Right ventricle myocardium superior (tissue), 1 donor: ENCODE measurements at regions not wholly inside any gene's neighbourhood (a gene's known extent, or its start where the extent isn't known, plus 50 kb on each side); places are given as distances from the start of the nearest gene placed in this dataset.

ENCODE experiments used
- ATAC-seq: fragments of 200-7000 bp; cut with Tn5 transposase; one replicate; pipeline ENCODE4 v1.9.1; 2020; ENCODE audit warnings: mild to moderate bottlenecking; ENCODE audit not compliant: poor library complexity
- DNase-seq: peaks from one replicate; pipeline ENCODE4 v3.0.0-alpha.2; 2020
- intact Hi-C: fragments of 100-400 bp; cut with DNase I; formaldehyde crosslinking; loops from one replicate; pipeline ENCODE4 v1.11.2; 2022
- donor health status: DM: no; HTN: yes; CAD: no; lungs with severe emphysema.

GRCh38 chr17:14760719-14761411 is 460.0 kb downstream of the HS3ST3B1 start:
- intact Hi-C loops = no loop called here
- ATAC-seq (no peak), DNase-seq (no peak)

- DNase-seq (no peak), ATAC-seq (no peak)
- intact Hi-C loops = no loop called here
Observed at GRCh38 chr17:14760212-14760611, 459.3 kb downstream of the HS3ST3B1 start.

GRCh38 chr17:14759325-14759724 is 458.4 kb downstream of the HS3ST3B1 start:
- no peak for ATAC-seq
- intact Hi-C loops = no loop called here
- DNase-seq = no peak

GRCh38 chr17:14756479-14756878 is 455.6 kb downstream of the HS3ST3B1 start:
- ATAC-seq = no peak
- no peak for DNase-seq
- intact Hi-C loops = no loop called here

GRCh38 chr17:14755002-14755401 is 454.1 kb downstream of the HS3ST3B1 start:
- intact Hi-C loops = no loop called here
- ATAC-seq (no peak), DNase-seq (no peak)

- ATAC-seq (no peak), DNase-seq (no peak)
- intact Hi-C loops = no loop called here
Observed at GRCh38 chr17:14753383-14753782, 452.5 kb downstream of the HS3ST3B1 start.

- ATAC-seq (no peak), DNase-seq (no peak)
- intact Hi-C loops = no loop called here
Observed at GRCh38 chr17:14752011-14752410, 451.1 kb downstream of the HS3ST3B1 start.

GRCh38 chr17:14750866-14751265 is 450.0 kb downstream of the HS3ST3B1 start:
- DNase-seq (no peak), ATAC-seq (no peak)
- intact Hi-C loops = no loop called here

- ATAC-seq (no peak), DNase-seq (no peak)
- intact Hi-C loops = no loop called here
Observed at GRCh38 chr17:14749269-14749668, 448.4 kb downstream of the HS3ST3B1 start.

GRCh38 chr17:14748036-14748710 is 447.3 kb downstream of the HS3ST3B1 start:
- intact Hi-C loops = no loop called here
- DNase-seq = no peak
- no peak for ATAC-seq

GRCh38 chr17:14747603-14747950 is 446.7 kb downstream of the HS3ST3B1 start:
- intact Hi-C loops = no loop called here
- ATAC-seq = no peak
- no peak for DNase-seq

- no peak for DNase-seq
- intact Hi-C loops = no loop called here
- no peak for ATAC-seq
Observed at GRCh38 chr17:14746822-14747602, 446.1 kb downstream of the HS3ST3B1 start.

- DNase-seq = no peak
- no peak for ATAC-seq
- intact Hi-C loops = no loop called here
Observed at GRCh38 chr17:14745541-14745940, 444.7 kb downstream of the HS3ST3B1 start.

GRCh38 chr17:14744761-14745473 is 444.0 kb downstream of the HS3ST3B1 start:
- DNase-seq = no peak
- intact Hi-C loops = no loop called here
- no peak for ATAC-seq

GRCh38 chr17:14741491-14741890 is 440.6 kb downstream of the HS3ST3B1 start:
- ATAC-seq = no peak
- intact Hi-C loops = no loop called here
- no peak for DNase-seq

- ATAC-seq (no peak), DNase-seq (no peak)
- intact Hi-C loops = no loop called here
Observed at GRCh38 chr17:14739656-14740431, 439.0 kb downstream of the HS3ST3B1 start.

- intact Hi-C loops = no loop called here
Observed at GRCh38 chr17:14738652-14738988, 437.7 kb downstream of the HS3ST3B1 start.

GRCh38 chr17:14737984-14738651 is 437.2 kb downstream of the HS3ST3B1 start:
- DNase-seq = peak; percentile 61
- intact Hi-C loops = no loop called here
- peak; percentile 58 for ATAC-seq

More at GRCh38 chr17:14738652-14738988, 437.7 kb downstream of the HS3ST3B1 start:
- no peak for DNase-seq
- no peak for ATAC-seq
